Hematopoietic multipotent progenitor cell (in vitro differentiated cells): ENCODE measurements at regions not wholly inside any gene's neighbourhood (a gene's known extent, or its start where the extent isn't known, plus 50 kb on each side); places are given as distances from the start of the nearest gene placed in this dataset.
"Not testable (repeated sequence)": the region's sequence is repeated elsewhere in the genome, so short reads cannot be mapped to it uniquely, and the experiment has no call there.

Experiments
- DNase-seq, 3 donors: peaks; one replicate each; pipeline ENCODE4 v3.0.0-alpha.2; 2011 to 2015; ENCODE audit warnings: low read depth in 2 of 3, low spot score in 2 of 3

GRCh38 chr5:24110004-24110615 lies 534.7 kb downstream of the CDH10 start:
- peak in 1 of 3 donors; percentile 1 for DNase-seq

DNA sequence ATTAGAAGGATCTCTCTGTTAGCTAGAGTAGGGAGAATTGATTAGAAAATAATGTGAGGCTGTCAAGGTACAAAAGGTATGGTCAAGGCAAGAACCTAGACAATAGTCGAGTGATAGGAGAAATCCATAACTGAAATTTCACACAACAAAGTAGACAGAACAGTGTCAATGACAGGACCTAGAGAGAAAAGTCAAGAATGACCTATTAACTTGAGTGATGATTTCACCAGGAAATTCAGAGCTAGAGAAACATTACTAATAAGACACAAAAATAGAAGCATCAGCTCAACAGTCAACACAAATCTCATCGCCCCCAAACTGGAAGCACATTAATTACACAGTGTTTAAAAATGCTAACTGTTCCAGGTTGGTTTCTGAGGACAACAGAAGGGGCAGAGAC lies 532.4 kb downstream of the CDH10 start:
- no peak for DNase-seq

DNA sequence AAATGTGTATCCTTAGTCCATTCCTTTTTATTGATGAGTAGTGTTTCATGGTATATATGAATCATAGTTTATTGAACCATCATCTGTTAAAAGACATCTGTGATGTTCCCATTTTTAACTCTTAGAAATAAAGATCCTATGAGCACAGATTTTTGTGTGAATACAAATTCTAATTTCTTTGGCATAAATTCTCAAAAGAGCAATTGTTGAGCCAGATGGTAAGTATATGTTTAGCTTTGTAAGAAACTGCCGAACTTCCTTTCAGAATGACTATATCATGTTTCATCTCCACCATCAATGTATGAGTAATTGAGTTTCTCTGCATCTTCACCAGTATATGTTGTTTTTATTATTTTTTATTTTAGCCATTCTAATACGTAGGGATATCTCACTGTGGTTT lies 526.4 kb downstream of the CDH10 start:
- no peak for DNase-seq

DNA sequence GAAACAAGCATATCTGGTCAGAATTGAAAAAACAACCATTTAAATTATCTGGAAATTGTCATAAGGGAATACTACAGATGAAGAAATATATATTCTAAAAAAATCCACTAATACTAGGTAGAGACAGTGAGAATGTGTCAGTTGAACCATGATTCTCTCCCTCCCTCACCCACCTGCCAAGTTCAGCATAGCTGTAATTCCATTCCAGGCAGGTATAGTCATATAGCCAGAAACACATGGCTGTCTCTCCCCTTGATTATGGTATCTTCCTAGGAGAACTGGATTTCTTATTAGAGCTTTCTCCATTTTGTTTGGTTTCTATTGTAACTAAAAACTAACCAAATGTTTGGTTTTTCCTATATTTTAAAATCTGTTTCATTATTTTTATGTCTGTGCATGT lies 509.2 kb downstream of the CDH10 start:
- no peak for DNase-seq

DNA sequence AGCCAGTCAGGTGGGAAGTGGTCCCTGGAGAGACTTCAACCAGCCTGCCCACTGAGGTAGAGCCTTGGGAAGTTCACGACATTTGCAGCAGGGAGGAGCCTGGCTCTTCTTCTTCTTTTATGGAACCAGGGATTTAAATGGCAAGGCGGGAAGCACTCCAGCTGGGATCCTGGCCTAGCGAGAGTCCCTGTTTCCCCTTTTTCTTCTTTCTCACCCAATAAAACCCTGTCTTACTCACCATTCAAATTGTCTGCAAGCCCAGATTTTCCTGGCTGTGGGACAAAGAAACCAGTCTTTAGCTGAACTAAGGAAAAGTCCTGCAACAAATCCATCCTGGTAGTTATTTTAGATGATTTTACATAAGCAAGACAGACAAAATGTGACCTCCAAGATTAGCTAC lies 503.7 kb downstream of the CDH10 start:
- DNase-seq: no peak

DNA sequence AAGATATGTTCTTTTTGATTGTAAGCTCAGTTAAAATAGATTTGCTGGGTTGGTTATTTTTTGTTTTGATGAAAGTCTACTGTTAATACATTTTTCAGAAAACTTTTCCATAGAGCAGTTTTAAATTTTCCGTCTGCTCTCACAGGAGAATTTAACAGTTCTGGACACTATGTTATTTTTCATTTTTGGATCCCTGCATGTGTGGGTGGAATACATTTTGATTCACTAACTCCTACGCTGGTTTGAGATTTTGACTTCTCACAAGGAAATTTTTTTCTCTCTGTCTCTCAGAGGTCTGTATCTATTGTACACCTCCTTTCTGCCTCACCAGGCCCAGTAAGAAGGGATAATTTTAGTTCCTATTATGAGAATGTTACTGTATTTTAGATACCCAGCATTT lies 502.4 kb downstream of the CDH10 start:
- no peak for DNase-seq

GRCh38 chr5:24145806-24146205 lies 499.0 kb downstream of the CDH10 start:
- DNase-seq: no peak

GRCh38 chr5:24161559-24161958 lies 483.2 kb downstream of the CDH10 start:
- no peak for DNase-seq

- DNase-seq: no peak
Measured at GRCh38 chr5:24162343-24162742, 482.4 kb downstream of the CDH10 start.

DNA sequence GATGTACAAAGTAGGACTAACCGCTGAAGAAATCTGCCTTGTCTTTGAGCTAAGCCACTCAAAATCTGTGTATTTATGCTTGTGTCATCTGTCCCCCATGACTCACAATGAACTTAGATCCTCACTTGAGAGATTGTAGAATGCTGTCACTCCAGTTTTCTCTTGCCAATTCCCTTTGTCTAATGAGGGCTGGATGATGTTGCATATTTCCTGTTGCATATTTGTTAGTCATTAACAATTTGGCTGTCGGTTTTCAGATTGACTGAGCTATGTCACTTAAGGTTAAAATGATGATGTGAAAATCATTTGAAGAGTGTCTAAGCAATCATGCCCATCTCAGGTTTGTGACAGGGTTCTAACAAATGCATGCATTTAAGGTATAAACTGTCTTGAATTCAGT lies 481.7 kb downstream of the CDH10 start:
- no peak for DNase-seq

GRCh38 chr5:24167806-24168205 lies 477.0 kb downstream of the CDH10 start:
- DNase-seq: no peak

DNA sequence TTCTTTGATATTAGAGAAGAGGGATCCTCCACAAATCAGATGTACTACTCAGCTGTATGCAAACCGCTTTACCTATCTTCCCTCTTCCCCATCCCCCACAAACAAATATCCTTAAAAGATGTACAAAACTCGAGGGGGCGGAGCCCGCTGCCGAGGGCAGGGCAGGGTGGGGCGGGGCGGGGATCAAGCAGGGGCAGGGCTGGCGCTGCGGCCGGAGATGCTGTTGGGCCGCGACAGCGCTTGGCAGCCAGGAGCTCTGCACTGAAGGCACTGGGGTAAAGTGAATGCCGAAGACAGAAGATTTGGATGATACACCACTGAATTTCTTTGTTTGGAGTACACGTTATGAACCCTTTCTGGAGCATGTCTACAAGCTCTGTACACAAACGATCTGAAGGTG lies 474.8 kb downstream of the CDH10 start:
- DNase-seq: no peak

DNA sequence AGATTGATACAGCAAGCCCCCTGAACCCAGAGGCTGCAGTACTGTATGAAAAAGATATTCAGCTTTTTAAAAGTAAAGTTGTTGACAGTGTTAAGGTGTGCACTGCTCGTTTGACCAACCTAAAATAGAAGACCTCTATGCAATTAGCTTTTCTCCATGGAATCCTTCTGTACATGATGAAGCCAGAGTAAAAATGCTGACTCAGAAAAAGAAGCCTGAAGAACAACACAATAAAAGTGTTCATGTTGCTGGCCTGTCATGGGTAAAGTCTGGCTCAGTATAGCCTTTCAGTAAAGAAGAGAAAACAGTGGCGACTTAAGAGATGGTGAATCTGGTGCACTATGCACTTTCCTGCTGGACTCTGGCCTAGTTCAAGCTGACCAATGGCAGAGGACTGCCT lies 473.8 kb downstream of the CDH10 start:
- not testable (repeated sequence) for DNase-seq

- no peak for DNase-seq
Measured at GRCh38 chr5:24177821-24178220, 467.0 kb downstream of the CDH10 start.

GRCh38 chr5:24183981-24184380 lies 460.8 kb downstream of the CDH10 start:
- DNase-seq: no peak

DNA sequence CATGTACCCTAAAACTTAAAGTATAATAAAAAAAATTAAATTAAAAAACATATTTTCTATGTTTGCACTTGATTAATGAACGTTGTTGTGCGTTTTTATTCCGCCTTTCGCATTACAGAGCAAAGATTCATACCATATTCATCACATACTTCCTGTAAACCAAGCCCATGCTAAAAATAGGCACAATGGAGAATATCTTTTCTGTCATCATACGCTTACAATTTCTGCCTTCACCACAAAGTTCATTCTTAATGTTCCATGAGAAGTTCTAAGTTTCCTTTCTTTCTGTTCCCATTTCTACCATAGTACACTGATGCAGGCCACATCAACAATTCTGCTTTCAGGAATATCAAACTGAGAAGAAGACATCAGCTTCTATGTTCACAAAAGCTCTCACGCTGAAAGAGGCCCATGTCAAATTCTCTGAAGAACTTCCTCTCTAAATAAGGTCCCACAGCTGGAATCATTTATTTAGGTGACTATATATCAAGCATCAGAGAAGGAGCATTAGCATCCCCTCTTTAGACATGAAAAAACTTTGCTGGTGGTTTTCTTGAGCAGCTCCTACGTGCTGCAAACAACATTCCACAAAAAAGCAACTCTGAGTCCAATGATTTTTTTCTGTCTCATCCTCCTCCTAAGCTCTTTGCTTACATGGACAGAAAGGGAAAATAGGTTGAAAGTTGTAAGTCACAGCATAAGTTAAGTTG lies 456.4 kb downstream of the CDH10 start:
- no peak for DNase-seq

GRCh38 chr5:24196789-24197188 lies 448.0 kb downstream of the CDH10 start:
- DNase-seq: no peak

- DNase-seq: no peak
Measured at GRCh38 chr5:24208686-24209106, 436.1 kb downstream of the CDH10 start.

DNA sequence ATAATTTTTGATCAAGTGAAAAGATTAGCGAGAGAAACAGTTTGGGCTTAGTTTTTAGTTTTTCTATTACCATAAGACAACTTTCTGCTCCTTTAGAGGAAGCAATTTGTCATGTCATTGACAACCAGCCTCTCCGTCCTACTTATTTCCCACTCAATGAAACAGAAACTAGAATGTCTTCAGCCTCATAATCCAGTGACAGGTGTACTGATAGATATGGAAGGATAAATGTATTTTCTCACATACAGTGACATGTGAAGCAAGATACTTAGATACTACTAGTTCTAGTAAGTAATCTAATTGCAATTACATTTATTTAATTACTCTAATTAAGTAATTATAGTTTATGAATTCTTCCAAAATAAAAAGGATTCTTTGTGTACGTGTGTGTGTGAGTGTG lies 429.7 kb downstream of the CDH10 start:
- no peak for DNase-seq

DNA sequence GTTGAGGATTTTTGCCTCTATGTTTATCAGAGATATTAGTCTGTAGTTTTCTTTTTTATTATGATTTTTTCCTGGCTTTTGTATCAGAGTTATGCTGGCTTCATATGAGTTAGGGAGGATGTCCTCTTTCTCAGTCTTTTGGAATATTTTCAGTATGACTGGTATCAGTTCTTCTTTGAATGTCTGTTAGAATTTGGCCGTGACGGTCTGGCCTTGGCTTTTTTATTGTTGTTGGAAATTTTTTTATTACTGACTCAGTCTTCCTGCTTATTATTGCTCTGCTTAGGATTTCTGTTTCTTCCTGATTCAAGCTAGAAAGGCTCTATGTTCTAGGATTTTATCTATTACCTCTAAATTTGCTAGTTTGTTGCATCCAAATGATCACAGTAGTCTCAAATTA lies 421.9 kb downstream of the CDH10 start:
- DNase-seq: no peak

DNA sequence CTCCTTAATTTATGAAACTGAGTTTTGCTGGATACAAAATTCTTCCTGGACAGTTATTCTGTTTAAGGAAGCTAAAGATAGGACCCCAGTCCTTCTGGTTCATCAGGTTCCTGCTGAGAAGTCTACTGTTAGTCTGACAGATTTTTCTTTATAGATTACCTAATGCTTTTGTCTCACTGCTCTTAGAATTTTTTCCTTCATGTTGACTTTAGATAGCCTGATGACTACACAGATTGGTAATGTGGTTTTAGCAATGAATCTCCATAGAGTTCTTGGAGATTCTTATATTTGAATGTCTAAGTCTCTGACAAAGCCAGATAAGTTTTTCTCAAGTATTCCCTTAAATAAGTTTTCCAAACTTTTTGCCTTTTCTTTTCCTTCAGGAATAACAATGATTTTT lies 419.7 kb downstream of the CDH10 start:
- DNase-seq: no peak

DNA sequence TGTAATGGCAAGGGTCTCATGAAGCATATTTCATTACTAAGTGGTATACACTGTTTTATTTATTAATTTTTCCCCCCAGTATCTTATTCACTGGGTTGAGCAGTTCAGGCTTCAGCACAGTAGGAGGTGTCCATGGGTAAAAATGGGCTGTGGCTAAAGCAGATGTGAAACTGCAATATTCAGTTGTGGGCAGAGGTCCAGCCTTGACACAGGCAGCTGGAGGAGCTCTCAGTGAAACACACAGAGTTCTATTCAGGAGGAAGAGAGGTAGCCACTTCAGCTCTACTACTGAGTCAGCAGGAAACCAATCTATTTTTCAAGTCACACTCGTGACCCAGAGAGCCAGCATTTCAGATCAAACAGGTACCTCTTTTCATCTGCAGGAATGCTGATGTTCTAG lies 418.3 kb downstream of the CDH10 start:
- DNase-seq: no peak

GRCh38 chr5:24227881-24228280 lies 416.9 kb downstream of the CDH10 start:
- not testable (repeated sequence) for DNase-seq
